ENCODE measurements at regions not wholly inside any gene's neighbourhood (a gene's known extent, or its start where the extent isn't known, plus 50 kb on each side); places are given as distances from the start of the nearest gene placed in this dataset.

GRCh38 chr14:40417777-40418401 lies 985.7 kb upstream of the FBXO33 start:
- Histone ChIP-seq H3K9me3 (ENCODE audit: control insufficient read depth in 1 of 2, insufficient read depth in 1 of 2, low read depth in 1 of 2, low read length in 2 of 2) (no peaks in the 10 kb centered on the region), H3K36me3 (ENCODE audit: control insufficient read depth in 1 of 2, insufficient read depth in 2 of 2, low read length in 2 of 2) (no peaks in the 10 kb centered on the region), H3K4me2 (ENCODE audit: low read length) (peak overlapping the region; percentile 52), H3K9ac (ENCODE audit: low read length) (no peak overlapping the region), H3K4me1 (ENCODE audit: control insufficient read depth in 1 of 2, insufficient read depth in 2 of 2, low read length in 2 of 2) (no peaks in the 10 kb centered on the region), H4K20me1 (ENCODE audit: insufficient read depth) (no peaks in the 10 kb centered on the region), H2AFZ (ENCODE audit: low read depth, low read length, poor library complexity, severe bottlenecking) (peak overlapping the region; percentile 73), H3K27ac (ENCODE audit: low read depth, low read length) (no peak overlapping the region), H3K27me3 (ENCODE audit: insufficient read depth, low read length) (no peaks in the 10 kb centered on the region), H3K9me2 (ENCODE audit: insufficient read depth) (no peaks in the 10 kb centered on the region), H3K79me2 (ENCODE audit: insufficient read depth, low read length) (no peaks in the 10 kb centered on the region), H3K4me3 (replicated peaks in 1 of 2; ENCODE audit: low read depth in 1 of 2, low read length in 2 of 2) (peak overlapping the region; percentile 15 to 23; a peak in 2 of 4 replicates)
- TF ChIP-seq SRF (IDR thresholded peaks at IDR 0.05; ENCODE audit: low read depth) (no peak), CTCF (IDR thresholded peaks at IDR 0.05 in 2 of 3, conservative IDR thresholded peaks at IDR 0.05 in 1 of 3; ENCODE audit: borderline replicate concordance in 1 of 3, insufficient read depth in 1 of 3, low read depth in 2 of 3, low read length in 2 of 3) (peak; percentile 15 to 89 (median 81); a peak in 5 of 6 replicates), CEBPB (IDR thresholded peaks at IDR 0.05; ENCODE audit: low read depth) (no peak), ZFX (IDR thresholded peaks at IDR 0.05) (no peak), EZH2phosphoT487 (IDR thresholded peaks at IDR 0.05; ENCODE audit: borderline replicate concordance) (no peak), RAD21 (IDR thresholded peaks at IDR 0.05; ENCODE audit: low read depth) (peak; percentile 61), CBX3 (IDR thresholded peaks at IDR 0.05; ENCODE audit: low read depth) (no peak), ZNF274 (IDR thresholded peaks at IDR 0.05; ENCODE audit: low read depth, low read length) (no peak), POLR2AphosphoS5 (IDR thresholded peaks at IDR 0.05; ENCODE audit: low read depth, low read length) (no peak)
- intact Hi-C loops (cut with micrococcal nuclease): loop anchor here (10.0 kb wide), 1 partner anchor 1177 kb away; no protein-coding TSS in a partner anchor
- no TSS peak for BruUV-seq (replicated peaks)
- ChIA-PET CTCF (interaction anchor here (0.8 to 1.8 kb wide), 6 partner anchors 9 to 1183 kb away, joined by 3 to 5 read pairs (median 4); no protein-coding TSS in a partner anchor), POLR2A (no interaction called here), RAD21 (ENCODE audit: low non-redundant PET in 1 of 2, low total read pairs in 2 of 2, uncharacterized antibody in 2 of 2, unreplicated experiment in 2 of 2) (interaction anchor here in 1 of 2 experiments (0.6 kb wide), 1 partner anchor 135 kb away, joined by 3 read pairs; no protein-coding TSS in a partner anchor)
- peak; percentile 91 for ATAC-seq
- peak; percentile 29 for DNase-seq (ENCODE audit: low read depth, low spot score)
